ENCODE measurements at regions not wholly inside any gene's neighbourhood (a gene's known extent, or its start where the extent isn't known, plus 50 kb on each side); places are given as distances from the start of the nearest gene placed in this dataset.

DNA sequence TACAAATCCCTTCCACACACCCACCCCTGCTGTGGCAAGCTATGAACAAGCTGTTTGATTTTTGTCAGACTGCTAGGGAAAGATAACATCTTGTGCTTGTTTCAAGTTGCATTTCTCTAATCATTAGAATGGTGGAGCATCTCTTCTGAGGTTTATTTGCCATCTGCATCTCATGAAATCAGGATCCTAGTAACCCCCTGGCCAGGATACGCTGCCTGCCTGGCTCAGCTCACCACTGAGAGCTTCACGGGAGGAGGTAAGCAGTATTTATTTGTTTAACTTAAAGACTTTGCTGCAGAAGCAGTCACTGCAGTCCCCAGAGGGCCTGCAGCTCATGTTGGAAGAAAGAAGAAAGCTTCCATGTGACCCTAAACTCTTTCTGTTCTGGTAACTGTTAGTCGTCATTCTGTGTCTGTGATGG lies 83.3 kb upstream of the CXCL14 start:
- no peak for DNase-seq (ENCODE audit: low read depth, low spot score)

DNA sequence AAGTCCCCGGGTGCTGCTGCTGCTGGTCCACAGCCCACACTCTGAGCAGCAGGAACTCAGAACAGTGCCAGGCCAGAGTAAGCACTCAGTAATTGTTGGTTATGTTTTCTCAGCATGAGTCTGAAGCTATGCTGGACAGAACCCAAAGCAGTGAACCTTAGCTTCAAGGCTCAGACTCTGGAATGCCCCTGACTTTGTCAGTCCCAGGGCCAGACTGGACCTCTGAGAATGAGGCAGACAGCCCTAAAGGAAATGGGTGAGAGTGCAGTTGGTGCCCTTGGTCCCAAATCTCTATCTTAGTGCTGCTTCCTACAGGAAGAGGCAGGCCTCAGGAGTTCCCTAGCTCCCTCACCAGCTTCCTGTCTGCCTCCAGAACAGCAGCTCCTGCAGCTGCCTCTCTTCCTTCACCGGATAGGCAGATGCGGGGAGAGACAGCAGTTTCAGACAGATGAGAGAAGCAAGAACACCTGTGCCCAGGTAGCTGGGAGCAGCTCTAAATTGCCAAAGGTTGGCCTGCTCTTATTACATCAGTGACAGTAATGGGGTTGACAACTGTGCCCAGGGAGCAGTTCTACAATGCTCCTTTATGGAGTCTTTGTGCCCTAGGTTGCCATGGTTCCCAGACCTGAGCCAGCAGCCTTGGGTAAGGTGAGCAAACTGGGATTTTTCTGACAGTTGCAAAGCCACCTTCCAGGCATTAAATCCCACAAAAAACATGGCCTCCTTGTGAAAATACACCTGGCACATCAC lies 82.2 kb upstream of the CXCL14 start:
- DNase-seq (ENCODE audit: low read depth, low spot score), result no peak

- no peak for DNase-seq (ENCODE audit: low read depth, low spot score)
Measured at GRCh38 chr5:135657536-135658305, 78.9 kb upstream of the CXCL14 start.

GRCh38 chr5:135655468-135655815 lies 76.7 kb upstream of the CXCL14 start:
- no peak for DNase-seq (ENCODE audit: low read depth, low spot score)

- no peak for DNase-seq (ENCODE audit: low read depth, low spot score)
Measured at GRCh38 chr5:135654761-135655467, 76.1 kb upstream of the CXCL14 start.

GRCh38 chr5:135651156-135651555 lies 72.4 kb upstream of the CXCL14 start:
- no peak for DNase-seq (ENCODE audit: low read depth, low spot score)

DNA sequence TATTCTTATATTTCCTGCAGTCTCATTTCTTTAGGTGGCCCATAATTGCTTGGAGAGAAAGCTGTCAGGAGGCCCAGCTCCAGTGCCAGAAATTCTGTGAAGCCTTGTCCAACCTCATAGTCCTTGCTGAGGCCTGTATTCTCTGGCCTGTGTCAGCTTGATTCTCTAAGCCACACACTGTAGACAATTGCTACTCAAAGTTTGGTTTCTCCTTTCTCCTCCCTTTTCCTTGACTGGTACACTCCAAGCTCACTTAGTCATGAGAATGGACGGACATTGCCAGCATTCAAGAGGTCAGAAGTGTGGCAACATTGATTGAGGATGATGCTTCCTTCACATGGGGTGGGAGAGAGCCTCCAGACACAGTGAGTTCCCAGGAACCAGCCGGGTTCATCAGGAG lies 71.3 kb upstream of the CXCL14 start:
- DNase-seq (ENCODE audit: low read depth, low spot score), result no peak

- DNase-seq (ENCODE audit: low read depth, low spot score), result no peak
Measured at GRCh38 chr5:135649435-135649834, 70.6 kb upstream of the CXCL14 start.

- no peak for DNase-seq (ENCODE audit: low read depth, low spot score)
Measured at GRCh38 chr5:135648116-135648515, 69.3 kb upstream of the CXCL14 start.

DNA sequence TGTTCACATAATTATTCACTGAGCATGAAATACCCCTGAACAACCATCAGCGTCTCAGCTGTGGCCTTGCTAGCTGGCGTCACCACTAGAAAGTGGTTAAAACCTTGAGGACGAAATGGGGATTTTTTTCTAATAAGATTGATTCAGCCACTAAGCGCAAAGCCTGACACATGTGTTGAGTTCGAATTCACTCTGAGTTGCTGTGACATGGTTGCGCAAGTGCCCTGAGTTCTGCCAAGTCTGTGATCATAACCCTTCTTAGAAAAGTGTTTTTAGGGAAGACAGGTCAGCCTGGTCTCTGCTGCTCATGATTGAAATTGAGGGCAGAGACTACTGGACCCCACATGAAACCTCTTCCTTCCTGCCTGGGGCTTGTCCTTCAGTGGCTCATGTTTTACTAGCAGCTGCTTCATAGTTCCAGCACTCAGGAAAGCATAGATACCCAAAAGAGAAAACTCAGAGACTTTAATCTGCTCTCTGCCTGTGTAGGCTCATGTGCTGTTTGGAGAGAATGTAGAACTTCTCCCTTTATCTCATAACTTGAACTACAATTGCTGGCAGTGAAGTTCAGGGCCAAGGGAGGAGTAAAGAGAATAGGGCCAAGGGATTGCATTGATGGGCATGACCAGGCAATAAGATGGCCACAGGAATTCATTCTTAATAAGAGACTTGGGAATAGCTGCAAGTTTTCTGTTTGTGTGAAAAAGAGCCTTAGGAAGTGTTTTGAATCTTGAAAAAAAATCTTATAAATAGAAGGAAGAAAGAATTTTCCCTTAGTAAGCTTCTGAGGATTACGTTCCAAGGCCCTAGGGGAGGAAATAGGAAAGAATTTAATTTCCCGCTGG lies 66.8 kb upstream of the CXCL14 start:
- DNase-seq (ENCODE audit: low read depth, low spot score), result no peak

DNA sequence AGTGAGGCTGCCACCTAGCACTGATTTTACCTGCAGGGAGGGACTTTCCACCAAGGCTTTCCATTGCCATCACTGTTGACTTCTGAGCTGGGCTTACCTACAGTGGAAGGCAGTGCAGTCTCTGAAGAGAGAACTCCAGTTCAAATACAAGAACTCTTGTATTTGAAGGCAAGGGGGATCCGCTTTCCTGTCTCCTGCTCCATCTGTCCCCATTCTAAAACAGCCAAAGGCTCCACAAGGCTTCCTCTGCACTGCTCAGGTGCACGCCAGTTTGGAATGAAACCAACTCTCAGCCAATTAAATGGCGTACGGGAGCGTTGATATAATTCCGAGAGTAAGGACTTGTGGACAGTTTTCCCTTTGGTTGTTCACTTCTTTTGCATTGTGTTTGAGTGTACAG lies 66.0 kb upstream of the CXCL14 start:
- DNase-seq (ENCODE audit: low read depth, low spot score), result no peak

DNA sequence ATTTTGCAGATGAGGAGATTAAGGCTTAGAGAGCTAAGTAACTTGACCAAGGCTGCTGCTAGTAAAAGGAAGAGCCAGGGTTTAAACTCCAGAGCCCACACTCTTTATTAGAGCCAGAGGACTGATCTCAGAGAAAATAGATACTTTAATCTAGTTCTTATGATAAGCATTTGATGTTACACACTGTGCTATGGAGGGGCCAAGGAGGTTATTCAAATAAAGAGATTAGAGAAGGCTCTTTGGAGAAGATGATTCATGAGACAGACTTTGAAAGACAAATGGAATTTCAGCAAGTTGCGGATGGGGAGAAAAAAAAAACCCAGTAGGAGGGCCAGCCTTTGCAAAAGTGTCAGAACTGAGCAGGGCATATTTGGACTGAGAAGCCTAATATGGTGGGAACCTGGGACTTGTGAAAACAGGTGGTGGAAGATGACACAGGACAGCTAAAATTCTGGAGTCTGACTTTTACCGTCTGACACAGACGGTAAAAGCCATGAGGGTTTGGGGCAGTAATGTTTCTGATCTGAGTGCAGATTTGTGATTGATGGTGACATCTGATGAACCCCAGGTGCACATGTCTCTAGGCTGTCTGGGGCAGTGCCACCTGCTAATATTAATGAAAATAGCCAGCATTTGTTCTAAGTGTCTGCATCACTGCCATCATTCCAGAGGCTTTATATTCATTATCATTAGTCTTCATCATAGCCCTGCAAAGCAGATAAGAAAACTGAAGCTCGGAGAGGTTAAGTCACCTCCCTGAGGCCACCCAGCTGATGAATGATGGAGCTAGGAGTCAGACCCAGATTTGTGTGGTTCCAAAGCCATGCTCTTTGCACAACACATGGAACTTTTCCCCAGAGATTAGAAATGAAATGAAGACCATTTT lies 65.3 kb upstream of the CXCL14 start:
- DNase-seq (ENCODE audit: low read depth, low spot score), result no peak

- no peak for DNase-seq (ENCODE audit: low read depth, low spot score)
Measured at GRCh38 chr5:135642934-135643333, 64.1 kb upstream of the CXCL14 start.

DNA sequence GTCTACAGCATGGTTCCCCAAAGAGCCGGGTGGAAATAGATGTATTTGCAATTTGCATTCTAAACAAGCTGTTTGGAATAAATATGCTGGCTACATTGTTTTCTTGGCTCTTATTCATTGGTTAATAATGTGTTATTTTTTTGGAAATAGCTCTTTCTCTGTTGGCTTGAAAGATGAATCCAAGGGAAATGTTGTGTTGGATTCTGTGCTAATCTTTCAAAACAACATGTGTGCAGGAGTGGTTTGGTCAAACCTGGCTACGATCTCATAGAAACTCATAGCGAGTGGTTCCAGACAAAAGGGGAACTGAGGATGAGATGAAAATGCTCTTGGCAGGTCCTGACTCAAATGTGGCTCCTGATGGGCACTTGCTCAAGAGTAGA lies 63.7 kb upstream of the CXCL14 start:
- DNase-seq (ENCODE audit: low read depth, low spot score), result no peak

- DNase-seq (ENCODE audit: low read depth, low spot score), result no peak
Measured at GRCh38 chr5:135641734-135642487, 63.1 kb upstream of the CXCL14 start.

- no peak for DNase-seq (ENCODE audit: low read depth, low spot score)
Measured at GRCh38 chr5:135641319-135641718, 62.5 kb upstream of the CXCL14 start.

- DNase-seq (ENCODE audit: low read depth, low spot score), result no peak
Measured at GRCh38 chr5:135635451-135635850, 56.7 kb upstream of the CXCL14 start.

DNA sequence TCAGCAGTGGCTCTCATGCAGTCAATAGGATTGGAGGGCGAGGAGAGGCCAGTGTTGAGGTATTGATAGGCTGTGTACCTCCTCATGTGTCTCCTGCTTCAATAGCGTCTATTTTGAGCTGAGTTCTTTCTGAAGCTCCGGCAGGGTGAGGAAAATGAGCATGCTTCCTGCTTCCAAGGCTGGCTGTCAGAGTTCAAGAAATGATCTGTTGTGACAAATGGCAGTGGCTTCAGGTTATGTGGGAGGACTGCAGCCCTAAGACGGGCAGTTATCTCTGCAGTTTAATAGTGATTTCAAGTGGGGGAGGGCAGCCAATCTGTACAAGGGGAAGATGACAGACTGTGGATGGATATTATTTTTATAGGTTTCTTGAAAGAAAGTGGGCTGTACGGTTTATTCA lies 54.0 kb upstream of the CXCL14 start:
- DNase-seq (ENCODE audit: low read depth, low spot score), result no peak

DNA sequence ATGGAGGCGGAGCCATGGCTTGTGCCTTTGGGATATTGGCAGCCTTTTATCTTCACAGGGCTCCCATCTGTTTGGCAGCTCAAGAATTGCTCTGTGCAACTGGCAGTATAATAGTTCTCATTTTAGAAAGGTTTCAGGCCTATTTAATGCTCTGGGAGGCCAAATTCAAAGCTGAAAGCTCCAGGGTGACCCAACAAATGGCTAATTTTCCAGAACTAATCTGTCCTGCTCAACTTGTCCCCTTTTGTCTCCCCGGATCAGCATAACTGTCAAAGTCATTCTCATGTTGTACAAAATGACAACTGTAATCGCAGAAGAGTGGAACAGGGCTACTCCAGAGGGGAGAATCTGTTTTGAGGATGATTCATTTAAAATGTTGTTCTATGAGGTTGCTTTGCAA lies 52.6 kb upstream of the CXCL14 start:
- DNase-seq (ENCODE audit: low read depth, low spot score), result no peak

- no peak for DNase-seq (ENCODE audit: low read depth, low spot score)
Measured at GRCh38 chr5:135629666-135630065, 50.9 kb upstream of the CXCL14 start.
